C4-2B (cell line): ENCODE measurements at regions not wholly inside any gene's neighbourhood (a gene's known extent, or its start where the extent isn't known, plus 50 kb on each side); places are given as distances from the start of the nearest gene placed in this dataset.

Experiments
- CTCF ChIP-seq: fragments of 450-650 bp; conservative IDR thresholded peaks from 2 replicates; pipeline ENCODE4 v1.5.1; 2017; ENCODE audit warnings: mild to moderate bottlenecking
- ZFX ChIP-seq: fragments of 450-650 bp; IDR thresholded peaks from 2 replicates; pipeline ENCODE4 v1.6.1; 2017

GRCh38 chr3:144380849-144381248 lies 409.2 kb downstream of the DIPK2A start:
- TF ChIP-seq CTCF: no peak
- no peak for TF ChIP-seq ZFX
